Stomach (tissue), 8 donors: ENCODE measurements at regions not wholly inside any gene's neighbourhood (a gene's known extent, or its start where the extent isn't known, plus 50 kb on each side); places are given as distances from the start of the nearest gene placed in this dataset.

Source experiments
- DNase-seq, 2 donors: peaks; one replicate each; pipeline versions ENCODE4 v3.0.0 to v3.0.0-alpha.2; 2013 to 2019
- H3K27ac ChIP-seq, 5 donors: fragments of 200-600 bp in 4 of 5; sonication (generic) in 4 of 5; one replicate each; pipeline ENCODE4 v1.5.1; 2013 to 2019; ENCODE audit warnings: mild to moderate bottlenecking in 1 of 5, moderate library complexity in 1 of 5
- H3K27me3 ChIP-seq, 3 donors: fragments of 200-600 bp; sonication (generic); one replicate each; pipeline ENCODE4 v1.5.1; 2017 to 2019; ENCODE audit warnings: mixed run types in 1 of 3
- H3K36me3 ChIP-seq, 4 donors: fragments of 200-600 bp; sonication (generic); 1 replicate in 3 of 4; 2 replicates in 1 of 4; pipeline ENCODE4 v1.5.1; 2016 to 2019
- H3K4me1 ChIP-seq, 4 donors: fragments of 200-600 bp; sonication (generic); one replicate each; pipeline ENCODE4 v1.5.1; 2016 to 2019
- H3K4me3 ChIP-seq, 4 donors: fragments of 200-600 bp; sonication (generic) in 3 of 4; one replicate each; pipeline ENCODE4 v1.5.1; 2016 to 2019; ENCODE audit warnings: mild to moderate bottlenecking in 1 of 4
- H3K9me3 ChIP-seq, 4 donors: fragments of 200-600 bp; sonication (generic); one replicate each; pipeline ENCODE4 v1.5.1; 2016 to 2019
- CTCF ChIP-seq, 7 experiments: fragments of 450-650 bp in 4 of 7; fragments of 200-600 bp in 3 of 7; sonication (generic) in 3 of 7; IDR thresholded peaks; one replicate each; pipeline ENCODE4 v1.5.1; 2016 to 2019; ENCODE audit warnings: antibody characterized with exemption in 7 of 7, control low read depth in 2 of 7, mild to moderate bottlenecking in 1 of 7
- EP300 ChIP-seq: sonication (generic); formaldehyde crosslinking; IDR thresholded peaks from one replicate; pipeline ENCODE4 v1.6.1; 2017; ENCODE audit warnings: antibody characterized with exemption
- POLR2A ChIP-seq, 4 donors: fragments of 450-650 bp; IDR thresholded peaks; one replicate each; pipeline ENCODE4 v1.6.1; 2016; ENCODE audit warnings: antibody characterized with exemption in 4 of 4, control low read depth in 2 of 4, mild to moderate bottlenecking in 1 of 4, moderate library complexity in 1 of 4
- POLR2AphosphoS5 ChIP-seq, 3 donors: sonication (generic); formaldehyde crosslinking; IDR thresholded peaks; one replicate each; pipeline ENCODE4 v1.6.1; 2016; ENCODE audit warnings: antibody characterized with exemption in 3 of 3
- WGBS, 5 donors: extraction: QIAGEN DNeasy Blood & Tissue Kit in 3 of 5; methylation state at CpG; one replicate each; pipeline versions ENCODE4 v1.1.5 to v1.1.7; 2013 to 2018; 5-methylcytosine and 5-hydroxymethylcytosine counted together
- intact Hi-C: fragments of 100-400 bp; cut with DNase I; formaldehyde crosslinking; loops from one replicate; pipeline ENCODE4 v1.15.1; 2023; ENCODE audit warnings: low total_unique reads
- donor health status: healthy with polysubstance abuse.
- donor health status: Bipolar disorder and iron deficiency.
- donor health status: healthy.

- no peak overlapping the region for H3K4me3 ChIP-seq
- intact Hi-C loops, result no loop called here
- peak in 1 of 2 donors; percentile 12 for DNase-seq
- H3K4me1 ChIP-seq, result no peaks in the 10 kb centered on the region
- H3K27me3 ChIP-seq, result no peaks in the 10 kb centered on the region
- peaks cover 0 to 3% (median 0%) of the 10 kb centered on the region in 4 donors for H3K9me3 ChIP-seq
- WGBS, 5 donors, result 44 to 56% (median 45%) methylated on average over 4 of the region's 4 CpGs
- H3K27ac ChIP-seq, result no peak overlapping the region
- TF ChIP-seq POLR2AphosphoS5 (IDR thresholded peaks at IDR 0.05) (no peak), POLR2A (IDR thresholded peaks at IDR 0.05) (no peak), CTCF (IDR thresholded peaks at IDR 0.05) (no peak), EP300 (no peak)
- H3K36me3 ChIP-seq, result no peaks in the 10 kb centered on the region
Measured at GRCh38 chr5:164672205-164672604, 1166.8 kb downstream of the MAT2B start.

GRCh38 chr5:164672931-164673694, 1167.7 kb downstream of the MAT2B start:
- H3K36me3 ChIP-seq, result no peaks in the 10 kb centered on the region
- H3K27me3 ChIP-seq, result no peaks in the 10 kb centered on the region
- intact Hi-C loops, result no loop called here
- 56 to 66% (median 60%) methylated on average over 3 of the region's 3 CpGs for WGBS, 5 donors
- no peak overlapping the region for H3K4me3 ChIP-seq
- H3K4me1 ChIP-seq, result no peaks in the 10 kb centered on the region
- TF ChIP-seq POLR2A (IDR thresholded peaks at IDR 0.05) (no peak), POLR2AphosphoS5 (IDR thresholded peaks at IDR 0.05) (no peak), EP300 (no peak), CTCF (IDR thresholded peaks at IDR 0.05) (peak in 2 of 7 experiments; percentile 8 to 17)
- no peak overlapping the region for H3K27ac ChIP-seq
- peaks cover 0 to 4% (median 0%) of the 10 kb centered on the region in 4 donors for H3K9me3 ChIP-seq
- peak in 1 of 2 donors; percentile 2 for DNase-seq

- TF ChIP-seq CTCF (IDR thresholded peaks at IDR 0.05) (no peak), POLR2A (IDR thresholded peaks at IDR 0.05) (no peak), POLR2AphosphoS5 (IDR thresholded peaks at IDR 0.05) (no peak), EP300 (no peak)
- DNase-seq, result no peak
- no peaks in the 10 kb centered on the region for H3K27me3 ChIP-seq
- no peak overlapping the region for H3K4me3 ChIP-seq
- H3K4me1 ChIP-seq, result no peaks in the 10 kb centered on the region
- intact Hi-C loops, result no loop called here
- H3K27ac ChIP-seq, result no peak overlapping the region
- no peaks in the 10 kb centered on the region for H3K36me3 ChIP-seq
- peaks cover 0 to 4% (median 0%) of the 10 kb centered on the region in 4 donors for H3K9me3 ChIP-seq
Measured at GRCh38 chr5:164679461-164679860, 1174.0 kb downstream of the MAT2B start.

- Histone ChIP-seq H3K27me3 (no peaks in the 10 kb centered on the region), H3K4me3 (no peak overlapping the region), H3K36me3 (no peaks in the 10 kb centered on the region), H3K9me3 (peaks cover 0 to 4% (median 0%) of the 10 kb centered on the region in 4 donors), H3K4me1 (no peaks in the 10 kb centered on the region), H3K27ac (no peak overlapping the region)
- TF ChIP-seq POLR2A (IDR thresholded peaks at IDR 0.05) (no peak), POLR2AphosphoS5 (IDR thresholded peaks at IDR 0.05) (no peak)
- intact Hi-C loops, result no loop called here
- DNase-seq, result no peak
Measured at GRCh38 chr5:164680216-164680615, 1174.8 kb downstream of the MAT2B start.
